GM23338 (cell line): ENCODE measurements at regions not wholly inside any gene's neighbourhood (a gene's known extent, or its start where the extent isn't known, plus 50 kb on each side); places are given as distances from the start of the nearest gene placed in this dataset.

ENCODE experiments used
- ATAC-seq: fragments of 200-7000 bp; cut with Tn5 transposase; 3 replicates; pipeline ENCODE4 v1.9.1; 2020
- DNase-seq: peaks from one replicate; pipeline ENCODE4 v3.0.0-alpha.2; 2015; ENCODE audit warnings: low spot score
- H2AFZ ChIP-seq: fragments of 200-600 bp; sonication (generic); 2 replicates; pipeline ENCODE4 v1.8.0; 2016; ENCODE audit warnings: antibody characterized with exemption, mild to moderate bottlenecking, moderate library complexity
- H3F3A ChIP-seq: fragments of 200-600 bp; sonication (generic); replicated peaks from 2 replicates; pipeline ENCODE4 v1.8.0; 2017; ENCODE audit warnings: antibody characterized with exemption, mixed run types, low read depth
- H3K27ac ChIP-seq: fragments of 200-600 bp; sonication (generic); 2 replicates; pipeline ENCODE4 v1.6.1; 2016; ENCODE audit warnings: low read depth
- H3K27me3 ChIP-seq: fragments of 200-600 bp; sonication (generic); 2 replicates; pipeline ENCODE4 v1.8.0; 2016; ENCODE audit warnings: mild to moderate bottlenecking, mixed run types, moderate library complexity; ENCODE audit not compliant: insufficient read depth
- H3K36me3 ChIP-seq: fragments of 200-600 bp; sonication (generic); 2 replicates; pipeline ENCODE4 v1.8.0; 2016; ENCODE audit warnings: mild to moderate bottlenecking; ENCODE audit not compliant: insufficient read depth
- H3K4me1 ChIP-seq: fragments of 200-600 bp; sonication (generic); 2 replicates; pipeline ENCODE4 v1.8.0; 2016; ENCODE audit warnings: mild to moderate bottlenecking, moderate library complexity; ENCODE audit not compliant: insufficient read depth
- H3K4me2 ChIP-seq: fragments of 200-600 bp; sonication (generic); 2 replicates; pipeline ENCODE4 v1.7.1; 2017; ENCODE audit warnings: mixed run types
- H3K4me3 ChIP-seq: fragments of 200-600 bp; sonication (generic); 2 replicates; pipeline ENCODE4 v1.6.1; 2016; ENCODE audit warnings: mixed run types
- H3K79me2 ChIP-seq: fragments of 200-600 bp; sonication (generic); replicated peaks from 2 replicates; pipeline ENCODE4 v1.8.0; 2017; ENCODE audit warnings: mild to moderate bottlenecking; ENCODE audit not compliant: insufficient read depth
- H3K9me2 ChIP-seq: fragments of 200-600 bp; sonication (generic); 2 replicates; pipeline ENCODE4 v1.8.0; 2017; ENCODE audit not compliant: insufficient read depth
- H4K20me1 ChIP-seq: fragments of 200-600 bp; sonication (generic); replicated peaks from 2 replicates; pipeline ENCODE4 v1.8.0; 2017; ENCODE audit warnings: mild to moderate bottlenecking; ENCODE audit not compliant: insufficient read depth
- H3K27ac Mint-ChIP-seq: 2 replicates; pipeline ENCODE4 v1.8.0; 2020; ENCODE audit warnings: inconsistent platforms, mild to moderate bottlenecking, moderate library complexity, mixed read lengths
- H3K27me3 Mint-ChIP-seq: 3 replicates; pipeline ENCODE4 v1.8.0; 2022; ENCODE audit warnings: low read depth, mild to moderate bottlenecking, moderate library complexity, mixed read lengths, inconsistent platforms; ENCODE audit not compliant: insufficient read depth, poor library complexity
- H3K36me3 Mint-ChIP-seq: 3 replicates; pipeline ENCODE4 v1.8.0; 2021; ENCODE audit warnings: low read depth, mild to moderate bottlenecking, inconsistent platforms, moderate library complexity, mixed read lengths
- H3K4me1 Mint-ChIP-seq: 3 replicates; pipeline ENCODE4 v1.8.0; 2020; ENCODE audit warnings: mild to moderate bottlenecking, inconsistent platforms, mixed read lengths
- H3K4me3 Mint-ChIP-seq: 3 replicates; pipeline ENCODE4 v1.8.0; 2021; ENCODE audit warnings: moderate library complexity, mild to moderate bottlenecking, inconsistent platforms, mixed read lengths
- H3K9me3 Mint-ChIP-seq: 3 replicates; pipeline ENCODE4 v1.8.0; 2020; ENCODE audit warnings: moderate library complexity, mild to moderate bottlenecking, inconsistent platforms, mixed read lengths
- CREB1 ChIP-seq: fragments of 250-450 bp; sonication (Bioruptor Pico); IDR thresholded peaks from 2 replicates; pipeline ENCODE4 v1.5.0; 2020; ENCODE audit warnings: low read depth, mild to moderate bottlenecking, moderate library complexity
- EZH2 ChIP-seq: fragments of 200-600 bp; sonication (generic); IDR thresholded peaks from one replicate; pipeline ENCODE4 v1.8.0; 2017; ENCODE audit warnings: antibody characterized with exemption, mild to moderate bottlenecking, low read depth; ENCODE audit not compliant: unreplicated experiment
- EZH2phosphoT487 ChIP-seq: fragments of 200-600 bp; sonication (generic); IDR thresholded peaks from one replicate; pipeline ENCODE4 v1.8.1; 2018; ENCODE audit warnings: antibody characterized with exemption; ENCODE audit not compliant: unreplicated experiment
- JUNB ChIP-seq: IDR thresholded peaks from one replicate; pipeline ENCODE4 v1.6.1; 2016; ENCODE audit warnings: antibody characterized with exemption; ENCODE audit not compliant: unreplicated experiment
- NANOG ChIP-seq: IDR thresholded peaks from 2 replicates; pipeline ENCODE4 v1.6.1; 2016; ENCODE audit warnings: antibody characterized with exemption, borderline replicate concordance
- POLR2AphosphoS5 ChIP-seq: IDR thresholded peaks from 2 replicates; pipeline ENCODE4 v1.6.1; 2016; ENCODE audit warnings: antibody characterized with exemption, low read depth
- STAT1 ChIP-seq: IDR thresholded peaks from one replicate; pipeline ENCODE4 v1.6.1; 2016; ENCODE audit warnings: antibody characterized with exemption; ENCODE audit not compliant: unreplicated experiment
- ZNF114 ChIP-seq: fragments of 250-450 bp; sonication (Bioruptor Pico); IDR thresholded peaks from 2 replicates; pipeline ENCODE4 v1.5.0; 2020; ENCODE audit warnings: mild to moderate bottlenecking, moderate library complexity
- ZNF331 ChIP-seq: fragments of 250-450 bp; sonication (Bioruptor Pico); IDR thresholded peaks from 2 replicates; pipeline ENCODE4 v1.5.0; 2020; ENCODE audit warnings: low read depth, mild to moderate bottlenecking, moderate library complexity
- TF ChIP-seq, protein P1 (sequence below), 2 experiments: fragments of 200-600 bp in 1 of 2; sonication (generic) in 1 of 2; conservative IDR thresholded peaks; 2 replicates each; pipeline versions ENCODE4 v1.5.1 to v1.6.1; 2016 to 2017; ENCODE audit warnings: antibody characterized with exemption in 2 of 2, low read depth in 2 of 2, mild to moderate bottlenecking in 2 of 2, moderate library complexity in 1 of 2
- TF ChIP-seq, protein P2 (sequence below): IDR thresholded peaks from one replicate; pipeline ENCODE4 v1.6.1; 2018; ENCODE audit warnings: antibody characterized with exemption; ENCODE audit not compliant: unreplicated experiment
- TF ChIP-seq, protein P3 (sequence below): fragments of 250-450 bp; sonication (Bioruptor Pico); IDR thresholded peaks from 2 replicates; pipeline ENCODE4 v1.5.0; 2020; ENCODE audit warnings: mild to moderate bottlenecking, moderate library complexity
- TF ChIP-seq, protein P4 (sequence below): IDR thresholded peaks from 2 replicates; pipeline ENCODE4 v1.6.1; 2016; ENCODE audit warnings: antibody characterized with exemption

DNA sequence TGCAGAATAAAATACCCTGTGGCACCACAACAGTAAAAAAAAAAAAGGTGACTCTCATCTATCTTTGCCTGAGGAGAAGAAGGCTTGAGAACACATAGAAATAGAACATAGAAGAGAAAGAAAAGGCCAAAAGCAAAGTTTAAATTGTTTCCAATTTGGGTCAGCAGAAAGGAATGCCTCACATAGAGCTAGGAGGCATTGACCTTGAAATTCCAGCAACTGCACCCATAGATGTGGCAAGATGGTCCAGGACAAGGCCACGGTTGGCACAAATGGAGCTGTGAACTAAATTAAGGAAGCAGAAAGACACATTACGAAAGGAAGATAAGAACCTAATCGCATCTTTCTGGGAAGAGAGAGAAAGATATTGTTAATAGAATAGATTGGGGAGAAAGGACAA, 588.3 kb downstream of the LMO4 start:
- Histone ChIP-seq H3K36me3 (no peaks in the 10 kb centered on the region), H3K4me3 (no peak overlapping the region), H2AFZ (no peak overlapping the region), H4K20me1 (no peaks in the 10 kb centered on the region), H3K4me2 (no peak overlapping the region), H3K27ac (no peak overlapping the region), H3K9me2 (peaks cover 6% of the 10 kb centered on the region; the same call in 1 of the 2 replicates), H3K4me1 (no peaks in the 10 kb centered on the region), H3K27me3 (no peaks in the 10 kb centered on the region), H3F3A (no peaks in the 10 kb centered on the region), H3K79me2 (no peaks in the 10 kb centered on the region)
- H3K4me3 Mint-ChIP-seq: no peak overlapping the region
- 0 out of 3 replicates have a peak, but pooled peaks cover 5% of the 10 kb centered on the region for H3K4me1 Mint-ChIP-seq
- H3K36me3 Mint-ChIP-seq: no peaks in the 10 kb centered on the region; the same call in 2 of the 3 replicates
- no peaks in the 10 kb centered on the region for H3K27me3 Mint-ChIP-seq
- peaks cover 6% of the 10 kb centered on the region; the same call in 2 of the 3 replicates for H3K9me3 Mint-ChIP-seq
- TF ChIP-seq, protein P1, sequence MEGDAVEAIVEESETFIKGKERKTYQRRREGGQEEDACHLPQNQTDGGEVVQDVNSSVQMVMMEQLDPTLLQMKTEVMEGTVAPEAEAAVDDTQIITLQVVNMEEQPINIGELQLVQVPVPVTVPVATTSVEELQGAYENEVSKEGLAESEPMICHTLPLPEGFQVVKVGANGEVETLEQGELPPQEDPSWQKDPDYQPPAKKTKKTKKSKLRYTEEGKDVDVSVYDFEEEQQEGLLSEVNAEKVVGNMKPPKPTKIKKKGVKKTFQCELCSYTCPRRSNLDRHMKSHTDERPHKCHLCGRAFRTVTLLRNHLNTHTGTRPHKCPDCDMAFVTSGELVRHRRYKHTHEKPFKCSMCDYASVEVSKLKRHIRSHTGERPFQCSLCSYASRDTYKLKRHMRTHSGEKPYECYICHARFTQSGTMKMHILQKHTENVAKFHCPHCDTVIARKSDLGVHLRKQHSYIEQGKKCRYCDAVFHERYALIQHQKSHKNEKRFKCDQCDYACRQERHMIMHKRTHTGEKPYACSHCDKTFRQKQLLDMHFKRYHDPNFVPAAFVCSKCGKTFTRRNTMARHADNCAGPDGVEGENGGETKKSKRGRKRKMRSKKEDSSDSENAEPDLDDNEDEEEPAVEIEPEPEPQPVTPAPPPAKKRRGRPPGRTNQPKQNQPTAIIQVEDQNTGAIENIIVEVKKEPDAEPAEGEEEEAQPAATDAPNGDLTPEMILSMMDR (conservative IDR thresholded peaks at IDR 0.05; ENCODE audit: low read depth in 2 of 2): no peak
- TF ChIP-seq STAT1 (no peak), ZNF114 (CRISPR knock-in tag) (no peak), ZNF331 (CRISPR knock-in tag) (no peak), CREB1 (CRISPR knock-in tag) (no peak), JUNB (no peak), EZH2phosphoT487 (no peak), NANOG (no peak), POLR2AphosphoS5 (no peak), EZH2 (no peak)
- TF ChIP-seq, protein P2, sequence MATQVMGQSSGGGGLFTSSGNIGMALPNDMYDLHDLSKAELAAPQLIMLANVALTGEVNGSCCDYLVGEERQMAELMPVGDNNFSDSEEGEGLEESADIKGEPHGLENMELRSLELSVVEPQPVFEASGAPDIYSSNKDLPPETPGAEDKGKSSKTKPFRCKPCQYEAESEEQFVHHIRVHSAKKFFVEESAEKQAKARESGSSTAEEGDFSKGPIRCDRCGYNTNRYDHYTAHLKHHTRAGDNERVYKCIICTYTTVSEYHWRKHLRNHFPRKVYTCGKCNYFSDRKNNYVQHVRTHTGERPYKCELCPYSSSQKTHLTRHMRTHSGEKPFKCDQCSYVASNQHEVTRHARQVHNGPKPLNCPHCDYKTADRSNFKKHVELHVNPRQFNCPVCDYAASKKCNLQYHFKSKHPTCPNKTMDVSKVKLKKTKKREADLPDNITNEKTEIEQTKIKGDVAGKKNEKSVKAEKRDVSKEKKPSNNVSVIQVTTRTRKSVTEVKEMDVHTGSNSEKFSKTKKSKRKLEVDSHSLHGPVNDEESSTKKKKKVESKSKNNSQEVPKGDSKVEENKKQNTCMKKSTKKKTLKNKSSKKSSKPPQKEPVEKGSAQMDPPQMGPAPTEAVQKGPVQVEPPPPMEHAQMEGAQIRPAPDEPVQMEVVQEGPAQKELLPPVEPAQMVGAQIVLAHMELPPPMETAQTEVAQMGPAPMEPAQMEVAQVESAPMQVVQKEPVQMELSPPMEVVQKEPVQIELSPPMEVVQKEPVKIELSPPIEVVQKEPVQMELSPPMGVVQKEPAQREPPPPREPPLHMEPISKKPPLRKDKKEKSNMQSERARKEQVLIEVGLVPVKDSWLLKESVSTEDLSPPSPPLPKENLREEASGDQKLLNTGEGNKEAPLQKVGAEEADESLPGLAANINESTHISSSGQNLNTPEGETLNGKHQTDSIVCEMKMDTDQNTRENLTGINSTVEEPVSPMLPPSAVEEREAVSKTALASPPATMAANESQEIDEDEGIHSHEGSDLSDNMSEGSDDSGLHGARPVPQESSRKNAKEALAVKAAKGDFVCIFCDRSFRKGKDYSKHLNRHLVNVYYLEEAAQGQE: no peak
- TF ChIP-seq, protein P3, sequence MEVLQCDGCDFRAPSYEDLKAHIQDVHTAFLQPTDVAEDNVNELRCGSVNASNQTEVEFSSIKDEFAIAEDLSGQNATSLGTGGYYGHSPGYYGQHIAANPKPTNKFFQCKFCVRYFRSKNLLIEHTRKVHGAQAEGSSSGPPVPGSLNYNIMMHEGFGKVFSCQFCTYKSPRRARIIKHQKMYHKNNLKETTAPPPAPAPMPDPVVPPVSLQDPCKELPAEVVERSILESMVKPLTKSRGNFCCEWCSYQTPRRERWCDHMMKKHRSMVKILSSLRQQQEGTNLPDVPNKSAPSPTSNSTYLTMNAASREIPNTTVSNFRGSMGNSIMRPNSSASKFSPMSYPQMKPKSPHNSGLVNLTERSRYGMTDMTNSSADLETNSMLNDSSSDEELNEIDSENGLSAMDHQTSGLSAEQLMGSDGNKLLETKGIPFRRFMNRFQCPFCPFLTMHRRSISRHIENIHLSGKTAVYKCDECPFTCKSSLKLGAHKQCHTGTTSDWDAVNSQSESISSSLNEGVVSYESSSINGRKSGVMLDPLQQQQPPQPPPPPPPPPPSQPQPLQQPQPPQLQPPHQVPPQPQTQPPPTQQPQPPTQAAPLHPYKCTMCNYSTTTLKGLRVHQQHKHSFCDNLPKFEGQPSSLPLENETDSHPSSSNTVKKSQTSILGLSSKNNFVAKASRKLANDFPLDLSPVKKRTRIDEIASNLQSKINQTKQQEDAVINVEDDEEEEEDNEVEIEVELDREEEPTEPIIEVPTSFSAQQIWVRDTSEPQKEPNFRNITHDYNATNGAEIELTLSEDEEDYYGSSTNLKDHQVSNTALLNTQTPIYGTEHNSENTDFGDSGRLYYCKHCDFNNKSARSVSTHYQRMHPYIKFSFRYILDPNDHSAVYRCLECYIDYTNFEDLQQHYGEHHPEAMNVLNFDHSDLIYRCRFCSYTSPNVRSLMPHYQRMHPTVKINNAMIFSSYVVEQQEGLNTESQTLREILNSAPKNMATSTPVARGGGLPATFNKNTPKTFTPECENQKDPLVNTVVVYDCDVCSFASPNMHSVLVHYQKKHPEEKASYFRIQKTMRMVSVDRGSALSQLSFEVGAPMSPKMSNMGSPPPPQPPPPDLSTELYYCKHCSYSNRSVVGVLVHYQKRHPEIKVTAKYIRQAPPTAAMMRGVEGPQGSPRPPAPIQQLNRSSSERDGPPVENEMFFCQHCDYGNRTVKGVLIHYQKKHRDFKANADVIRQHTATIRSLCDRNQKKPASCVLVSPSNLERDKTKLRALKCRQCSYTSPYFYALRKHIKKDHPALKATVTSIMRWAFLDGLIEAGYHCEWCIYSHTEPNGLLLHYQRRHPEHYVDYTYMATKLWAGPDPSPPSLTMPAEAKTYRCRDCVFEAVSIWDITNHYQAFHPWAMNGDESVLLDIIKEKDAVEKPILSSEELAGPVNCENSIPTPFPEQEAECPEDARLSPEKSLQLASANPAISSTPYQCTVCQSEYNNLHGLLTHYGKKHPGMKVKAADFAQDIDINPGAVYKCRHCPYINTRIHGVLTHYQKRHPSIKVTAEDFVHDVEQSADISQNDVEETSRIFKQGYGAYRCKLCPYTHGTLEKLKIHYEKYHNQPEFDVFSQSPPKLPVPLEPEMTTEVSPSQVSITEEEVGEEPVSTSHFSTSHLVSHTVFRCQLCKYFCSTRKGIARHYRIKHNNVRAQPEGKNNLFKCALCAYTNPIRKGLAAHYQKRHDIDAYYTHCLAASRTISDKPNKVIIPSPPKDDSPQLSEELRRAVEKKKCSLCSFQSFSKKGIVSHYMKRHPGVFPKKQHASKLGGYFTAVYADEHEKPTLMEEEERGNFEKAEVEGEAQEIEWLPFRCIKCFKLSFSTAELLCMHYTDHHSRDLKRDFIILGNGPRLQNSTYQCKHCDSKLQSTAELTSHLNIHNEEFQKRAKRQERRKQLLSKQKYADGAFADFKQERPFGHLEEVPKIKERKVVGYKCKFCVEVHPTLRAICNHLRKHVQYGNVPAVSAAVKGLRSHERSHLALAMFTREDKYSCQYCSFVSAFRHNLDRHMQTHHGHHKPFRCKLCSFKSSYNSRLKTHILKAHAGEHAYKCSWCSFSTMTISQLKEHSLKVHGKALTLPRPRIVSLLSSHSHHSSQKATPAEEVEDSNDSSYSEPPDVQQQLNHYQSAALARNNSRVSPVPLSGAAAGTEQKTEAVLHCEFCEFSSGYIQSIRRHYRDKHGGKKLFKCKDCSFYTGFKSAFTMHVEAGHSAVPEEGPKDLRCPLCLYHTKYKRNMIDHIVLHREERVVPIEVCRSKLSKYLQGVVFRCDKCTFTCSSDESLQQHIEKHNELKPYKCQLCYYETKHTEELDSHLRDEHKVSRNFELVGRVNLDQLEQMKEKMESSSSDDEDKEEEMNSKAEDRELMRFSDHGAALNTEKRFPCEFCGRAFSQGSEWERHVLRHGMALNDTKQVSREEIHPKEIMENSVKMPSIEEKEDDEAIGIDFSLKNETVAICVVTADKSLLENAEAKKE (CRISPR knock-in tag): no peak
- TF ChIP-seq, protein P4, sequence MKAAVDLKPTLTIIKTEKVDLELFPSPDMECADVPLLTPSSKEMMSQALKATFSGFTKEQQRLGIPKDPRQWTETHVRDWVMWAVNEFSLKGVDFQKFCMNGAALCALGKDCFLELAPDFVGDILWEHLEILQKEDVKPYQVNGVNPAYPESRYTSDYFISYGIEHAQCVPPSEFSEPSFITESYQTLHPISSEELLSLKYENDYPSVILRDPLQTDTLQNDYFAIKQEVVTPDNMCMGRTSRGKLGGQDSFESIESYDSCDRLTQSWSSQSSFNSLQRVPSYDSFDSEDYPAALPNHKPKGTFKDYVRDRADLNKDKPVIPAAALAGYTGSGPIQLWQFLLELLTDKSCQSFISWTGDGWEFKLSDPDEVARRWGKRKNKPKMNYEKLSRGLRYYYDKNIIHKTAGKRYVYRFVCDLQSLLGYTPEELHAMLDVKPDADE: no peak
- DNase-seq (no peak), ATAC-seq (no peak)
- H3K27ac Mint-ChIP-seq: no peak overlapping the region
